Omental fat pad (tissue), 3 donors: ENCODE measurements at regions not wholly inside any gene's neighbourhood (a gene's known extent, or its start where the extent isn't known, plus 50 kb on each side); places are given as distances from the start of the nearest gene placed in this dataset.

ENCODE experiments used
- ATAC-seq: fragments of 150-250 bp; one replicate; pipeline ENCODE4 v1.9.1; 2016; ENCODE audit warnings: mild to moderate bottlenecking, moderate library complexity; ENCODE audit not compliant: low FRiP score
- DNase-seq: peaks from one replicate; pipeline ENCODE4 v3.0.0-alpha.2; 2019; ENCODE audit warnings: low spot score
- TF ChIP-seq, protein P1 (sequence below), 3 donors: fragments of 450-650 bp; IDR thresholded peaks; one replicate each; pipeline ENCODE4 v1.5.1; 2016 to 2017; ENCODE audit warnings: antibody characterized with exemption in 3 of 3, mild to moderate bottlenecking in 3 of 3, moderate library complexity in 2 of 3

DNA sequence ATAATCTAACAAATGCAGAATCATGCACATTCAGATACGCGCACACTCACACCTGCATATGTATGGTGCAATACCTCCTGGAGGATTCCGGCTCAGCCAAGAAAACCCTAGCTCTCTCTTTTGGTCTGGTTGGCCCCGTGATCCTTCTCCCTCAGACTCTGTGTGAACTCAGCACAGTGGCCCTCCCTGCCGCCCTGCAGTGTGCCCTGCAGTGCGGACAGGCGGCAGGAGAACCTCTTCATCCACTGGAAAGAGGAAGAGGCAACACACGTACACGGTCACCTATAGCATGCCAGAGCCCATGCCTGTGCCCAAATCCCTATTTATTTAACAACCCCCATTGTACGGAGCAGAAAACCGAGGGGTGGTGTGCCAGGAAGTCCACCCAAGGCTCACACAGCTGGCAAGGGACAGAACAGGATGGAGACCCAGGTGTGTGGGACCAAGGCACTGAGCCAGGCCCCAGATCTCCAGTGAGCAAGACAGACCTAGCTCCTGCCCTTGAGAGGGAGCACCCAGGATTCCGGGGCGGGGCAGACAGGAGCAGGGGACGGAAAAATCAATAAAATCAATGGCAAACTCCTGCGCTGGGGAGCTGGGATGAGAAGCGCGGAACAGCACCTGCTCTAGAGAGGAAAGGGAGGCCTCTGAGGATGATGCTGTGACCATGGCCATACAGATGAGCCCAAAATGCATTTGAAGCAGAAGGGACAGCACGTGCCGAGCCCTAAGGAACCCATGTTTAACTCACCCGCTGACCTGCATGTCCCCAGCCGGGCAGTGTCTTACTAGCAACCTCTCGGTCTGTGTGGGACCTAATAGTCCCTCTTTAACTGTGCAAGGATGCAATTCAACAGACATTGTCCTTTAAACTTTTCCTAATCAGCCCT lies 54.7 kb upstream of the CIBAR2 start:
- TF ChIP-seq, protein P1, sequence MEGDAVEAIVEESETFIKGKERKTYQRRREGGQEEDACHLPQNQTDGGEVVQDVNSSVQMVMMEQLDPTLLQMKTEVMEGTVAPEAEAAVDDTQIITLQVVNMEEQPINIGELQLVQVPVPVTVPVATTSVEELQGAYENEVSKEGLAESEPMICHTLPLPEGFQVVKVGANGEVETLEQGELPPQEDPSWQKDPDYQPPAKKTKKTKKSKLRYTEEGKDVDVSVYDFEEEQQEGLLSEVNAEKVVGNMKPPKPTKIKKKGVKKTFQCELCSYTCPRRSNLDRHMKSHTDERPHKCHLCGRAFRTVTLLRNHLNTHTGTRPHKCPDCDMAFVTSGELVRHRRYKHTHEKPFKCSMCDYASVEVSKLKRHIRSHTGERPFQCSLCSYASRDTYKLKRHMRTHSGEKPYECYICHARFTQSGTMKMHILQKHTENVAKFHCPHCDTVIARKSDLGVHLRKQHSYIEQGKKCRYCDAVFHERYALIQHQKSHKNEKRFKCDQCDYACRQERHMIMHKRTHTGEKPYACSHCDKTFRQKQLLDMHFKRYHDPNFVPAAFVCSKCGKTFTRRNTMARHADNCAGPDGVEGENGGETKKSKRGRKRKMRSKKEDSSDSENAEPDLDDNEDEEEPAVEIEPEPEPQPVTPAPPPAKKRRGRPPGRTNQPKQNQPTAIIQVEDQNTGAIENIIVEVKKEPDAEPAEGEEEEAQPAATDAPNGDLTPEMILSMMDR (IDR thresholded peaks at IDR 0.05) = no peak
- DNase-seq = no peak
- ATAC-seq = no peak

DNA sequence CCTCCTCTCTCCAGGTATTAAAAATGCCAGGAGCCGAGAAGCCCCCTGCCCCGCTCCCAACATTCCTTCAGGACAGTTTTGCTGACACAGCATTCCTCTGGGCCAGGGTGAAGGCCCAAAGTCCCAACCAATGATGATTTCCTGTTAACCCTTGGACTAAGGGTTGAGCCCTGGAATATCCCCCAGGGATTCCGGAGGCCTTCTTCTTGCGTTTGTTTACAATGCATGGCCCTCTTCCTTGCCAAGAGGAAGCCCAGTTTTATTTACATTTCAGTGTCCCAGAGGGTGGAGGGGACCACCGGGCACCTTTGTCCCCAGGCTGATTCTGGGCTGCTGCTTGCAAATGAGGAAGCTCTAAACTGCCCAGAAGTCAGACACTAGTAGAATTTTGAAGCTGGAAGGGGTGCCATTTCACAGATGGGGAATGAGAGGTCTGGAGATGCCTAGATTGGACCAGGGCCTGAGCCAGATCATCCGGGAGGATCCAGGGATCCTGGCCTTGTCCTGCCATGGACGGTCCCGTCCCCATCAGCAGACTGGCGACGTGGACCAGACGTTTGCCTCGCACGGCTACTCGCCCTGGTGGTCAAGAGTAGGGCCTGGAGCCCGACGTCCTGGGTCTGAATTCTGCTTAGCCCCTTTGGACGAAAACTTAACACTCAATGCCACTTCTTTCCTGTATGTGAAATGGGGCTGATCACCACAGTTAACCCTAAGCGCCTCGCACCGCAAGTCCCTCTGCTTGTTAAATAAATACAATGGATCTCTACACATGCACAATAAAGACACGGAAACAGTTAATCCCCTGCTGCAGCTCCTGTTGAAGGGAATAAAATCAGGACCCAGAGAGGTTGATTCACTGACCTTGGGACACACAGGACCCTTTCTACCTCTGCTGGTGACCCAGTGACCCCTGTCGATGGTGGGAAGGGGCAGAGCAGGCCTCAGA lies 55.6 kb upstream of the CIBAR2 start:
- ATAC-seq (no peak), DNase-seq (no peak)
- TF ChIP-seq, protein P1 (IDR thresholded peaks at IDR 0.05) = no peak

DNA sequence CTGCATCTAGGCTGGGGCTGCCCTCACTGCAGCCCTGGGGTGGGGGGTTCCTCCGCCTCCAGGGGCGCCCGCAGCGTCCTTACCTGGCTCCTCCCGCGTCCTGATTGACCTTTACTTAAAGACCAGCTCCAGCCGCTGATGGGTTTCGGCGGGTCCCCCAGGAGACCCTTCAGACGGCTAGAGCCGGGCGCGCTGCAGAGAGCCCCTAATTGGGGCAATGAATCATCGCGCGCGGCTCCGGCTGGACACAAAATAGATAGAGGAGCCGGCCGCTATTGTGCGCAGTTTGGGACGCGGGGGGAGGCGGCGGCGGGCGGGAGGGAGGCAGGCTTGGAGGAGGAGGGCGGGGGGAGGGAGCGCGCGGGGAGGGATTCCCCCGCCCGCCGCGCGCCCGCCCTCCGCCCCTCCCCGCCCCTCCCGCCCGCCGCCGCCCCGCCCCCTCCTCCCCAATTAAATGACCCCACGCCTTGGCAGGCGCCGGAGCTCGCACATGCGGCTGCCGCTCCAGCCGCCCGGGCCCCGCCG lies 56.5 kb upstream of the CIBAR2 start:
- DNase-seq = no peak
- ATAC-seq = no peak
- TF ChIP-seq, protein P1 (IDR thresholded peaks at IDR 0.05) = no peak

DNA sequence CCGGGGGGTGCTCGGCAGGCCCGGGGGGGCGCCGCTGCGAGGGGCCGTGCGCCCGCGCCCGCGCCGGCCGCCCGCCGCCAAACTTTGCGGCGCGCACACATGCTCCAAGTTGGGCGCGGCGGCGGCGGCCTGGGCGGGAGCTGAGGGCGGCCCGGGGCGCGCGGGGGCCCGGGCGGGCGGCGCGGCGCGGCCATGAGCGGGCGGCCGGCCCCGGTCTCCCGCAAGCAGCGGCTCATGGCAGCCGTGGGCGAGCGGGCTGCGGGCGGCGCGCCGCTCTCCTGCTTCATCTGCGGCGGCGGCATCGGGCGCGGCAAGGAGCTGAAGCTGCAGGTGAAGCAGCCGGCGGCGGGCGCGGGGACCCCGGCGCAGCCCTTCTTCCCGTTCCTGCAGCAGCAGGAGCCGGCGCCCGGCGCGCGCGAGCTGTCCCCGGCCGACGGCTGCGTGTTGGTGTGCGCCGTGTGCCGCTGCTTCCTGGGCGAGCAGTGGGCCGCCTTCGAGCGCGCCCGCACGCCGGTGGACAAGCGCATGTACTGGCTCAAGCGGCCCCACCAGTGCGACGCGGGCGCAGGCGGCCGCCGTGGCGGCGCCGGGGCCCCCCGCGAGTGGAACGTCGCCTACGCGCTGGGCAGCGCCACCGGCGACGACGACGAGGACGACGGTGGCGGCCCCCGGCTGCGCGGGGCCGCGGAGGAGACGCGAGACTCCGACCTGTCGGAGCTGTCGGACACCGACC lies 57.2 kb upstream of the CIBAR2 start:
- ATAC-seq (no peak), DNase-seq (no peak)
- TF ChIP-seq, protein P1 (IDR thresholded peaks at IDR 0.05) = no peak

DNA sequence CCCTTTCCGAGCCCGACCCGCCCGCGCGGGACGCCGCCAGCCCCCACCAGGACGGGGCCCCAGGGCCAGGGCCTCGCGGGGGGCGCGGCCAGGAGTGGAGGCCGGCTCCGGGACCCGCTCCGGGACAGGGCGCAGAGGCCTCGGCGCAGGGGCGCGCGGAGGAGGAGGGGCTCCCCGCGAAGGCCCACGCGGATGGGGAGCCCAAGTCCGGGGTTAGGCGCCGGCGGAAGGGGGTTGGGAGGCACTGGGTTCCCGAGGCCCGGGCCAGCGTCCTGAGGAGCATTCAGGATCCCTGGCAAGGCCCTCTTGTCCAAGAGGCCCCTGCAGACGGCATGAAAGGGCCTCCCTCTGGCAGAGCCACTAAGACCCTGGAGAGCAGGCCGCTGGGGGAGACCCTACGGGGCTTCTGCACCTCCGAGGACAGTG lies 57.8 kb upstream of the CIBAR2 start:
- DNase-seq (no peak), ATAC-seq (no peak)
- TF ChIP-seq, protein P1 (IDR thresholded peaks at IDR 0.05) = no peak

DNA sequence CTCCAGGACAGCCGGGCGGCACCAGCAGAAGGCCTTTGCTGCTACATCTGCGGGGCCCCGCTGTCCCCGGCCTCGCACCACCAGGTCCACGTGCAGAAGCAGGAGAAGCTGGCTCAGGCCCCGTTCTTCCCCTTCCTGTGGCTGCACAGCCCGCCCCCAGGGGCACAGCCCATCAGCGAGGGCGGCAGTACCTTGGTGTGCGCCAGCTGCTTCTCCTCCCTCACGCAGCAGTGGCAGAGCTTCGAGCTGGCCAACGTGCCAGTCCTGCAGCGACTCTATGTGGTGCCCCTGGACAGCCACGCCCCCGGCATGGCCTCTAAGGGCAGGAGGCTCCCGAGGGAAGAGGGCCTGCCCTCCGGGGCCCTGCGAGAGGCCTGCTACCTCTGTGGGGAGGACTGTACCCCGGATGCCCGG lies 58.3 kb upstream of the CIBAR2 start:
- no peak for ATAC-seq

More for the DNA sequence above, 58.3 kb upstream of the CIBAR2 start:
- TF ChIP-seq, protein P1 (IDR thresholded peaks at IDR 0.05) = no peak
- DNase-seq = no peak
